A673 (cell line): ENCODE measurements at regions not wholly inside any gene's neighbourhood (a gene's known extent, or its start where the extent isn't known, plus 50 kb on each side); places are given as distances from the start of the nearest gene placed in this dataset.

Experiments used
- EZH2 ChIP-seq: fragments of 200-600 bp; sonication (generic); IDR thresholded peaks from 2 replicates; pipeline ENCODE4 v1.6.1; 2017; ENCODE audit warnings: borderline replicate concordance, low read depth, mild to moderate bottlenecking, mixed read lengths, antibody characterized with exemption, low read length; ENCODE audit not compliant: poor library complexity, severe bottlenecking
- TF ChIP-seq, protein P1 (sequence below): fragments of 300-800, 200-600 bp; sonication (generic); conservative IDR thresholded peaks from 2 replicates; pipeline ENCODE4 v1.5.1; 2017; ENCODE audit warnings: low read depth, mild to moderate bottlenecking, antibody characterized with exemption, low read length, moderate library complexity, mixed read lengths

DNA sequence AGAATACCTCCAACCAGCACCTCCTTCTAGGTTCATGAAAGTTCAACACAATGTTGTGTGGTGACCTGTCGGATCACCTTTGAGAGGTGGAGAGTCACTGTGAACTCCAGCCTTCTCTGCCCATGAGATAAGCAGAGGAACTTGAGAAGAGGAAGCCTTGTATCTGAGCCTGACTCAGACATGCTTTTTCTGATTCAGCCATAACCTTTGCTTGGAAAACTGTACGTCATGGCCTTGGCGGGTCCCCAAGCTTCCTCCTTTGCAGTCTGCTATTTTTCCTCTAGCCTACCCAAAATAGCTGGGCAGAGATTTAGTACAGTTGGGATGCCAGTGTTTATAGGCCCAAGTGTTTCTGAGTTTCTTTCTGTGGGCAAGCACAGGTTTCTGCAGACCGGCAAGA, 274.7 kb downstream of the CETN3 start:
- no peak for TF ChIP-seq EZH2
- TF ChIP-seq, protein P1, sequence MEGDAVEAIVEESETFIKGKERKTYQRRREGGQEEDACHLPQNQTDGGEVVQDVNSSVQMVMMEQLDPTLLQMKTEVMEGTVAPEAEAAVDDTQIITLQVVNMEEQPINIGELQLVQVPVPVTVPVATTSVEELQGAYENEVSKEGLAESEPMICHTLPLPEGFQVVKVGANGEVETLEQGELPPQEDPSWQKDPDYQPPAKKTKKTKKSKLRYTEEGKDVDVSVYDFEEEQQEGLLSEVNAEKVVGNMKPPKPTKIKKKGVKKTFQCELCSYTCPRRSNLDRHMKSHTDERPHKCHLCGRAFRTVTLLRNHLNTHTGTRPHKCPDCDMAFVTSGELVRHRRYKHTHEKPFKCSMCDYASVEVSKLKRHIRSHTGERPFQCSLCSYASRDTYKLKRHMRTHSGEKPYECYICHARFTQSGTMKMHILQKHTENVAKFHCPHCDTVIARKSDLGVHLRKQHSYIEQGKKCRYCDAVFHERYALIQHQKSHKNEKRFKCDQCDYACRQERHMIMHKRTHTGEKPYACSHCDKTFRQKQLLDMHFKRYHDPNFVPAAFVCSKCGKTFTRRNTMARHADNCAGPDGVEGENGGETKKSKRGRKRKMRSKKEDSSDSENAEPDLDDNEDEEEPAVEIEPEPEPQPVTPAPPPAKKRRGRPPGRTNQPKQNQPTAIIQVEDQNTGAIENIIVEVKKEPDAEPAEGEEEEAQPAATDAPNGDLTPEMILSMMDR: no peak
